ENCODE measurements at regions not wholly inside any gene's neighbourhood (a gene's known extent, or its start where the extent isn't known, plus 50 kb on each side); places are given as distances from the start of the nearest gene placed in this dataset.

DNA sequence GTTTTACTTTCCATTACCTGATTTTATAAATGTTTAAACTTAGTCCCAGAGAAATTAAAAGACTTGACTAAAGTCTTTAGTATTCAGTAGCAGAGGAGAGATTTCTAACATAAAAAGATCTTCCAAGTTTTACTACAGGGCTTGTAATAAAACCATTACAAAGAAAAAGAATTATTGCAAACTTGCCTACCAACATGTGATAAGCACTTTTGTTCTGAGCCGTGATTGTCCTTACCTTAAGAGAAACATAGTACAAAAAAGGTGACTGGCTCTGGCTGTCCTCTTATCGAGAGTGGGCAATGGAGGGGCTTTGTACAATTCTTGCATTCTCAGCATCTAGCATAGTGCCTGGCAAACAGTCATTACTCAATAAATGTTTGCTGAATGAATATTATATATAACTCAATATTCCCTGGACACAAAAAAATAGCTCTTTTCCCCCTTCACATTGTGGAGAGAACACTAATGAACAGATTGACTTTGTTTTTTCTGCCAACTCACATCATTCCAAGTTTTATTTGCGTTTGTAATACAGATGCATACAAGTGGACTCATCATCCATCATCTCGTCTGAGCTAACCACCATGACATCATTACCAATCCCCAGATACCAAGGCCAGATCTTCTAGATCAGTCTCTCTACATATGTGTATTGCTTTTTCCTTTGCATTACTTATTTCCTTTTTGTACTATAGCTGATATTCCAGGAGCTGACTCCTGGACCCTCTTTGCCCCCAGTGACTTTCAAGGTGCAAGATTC lies 192.8 kb upstream of the EEA1 start:
- H3K4me2 ChIP-seq = no peak overlapping the region
- no peaks in the 10 kb centered on the region for H3K79me2 ChIP-seq (replicated peaks; ENCODE audit: insufficient read depth)
- no peak for DNase-seq (ENCODE audit: low spot score)
- no peak overlapping the region for H3K4me3 ChIP-seq
- H2AFZ ChIP-seq = peak overlapping the region; percentile 58; the same call in 1 of the 2 replicates
- no peaks in the 10 kb centered on the region for H3K9me2 ChIP-seq (ENCODE audit: insufficient read depth)
- no peaks in the 10 kb centered on the region for H3K27me3 ChIP-seq (ENCODE audit: insufficient read depth)
- no peak overlapping the region for H3K27ac ChIP-seq (ENCODE audit: low read depth)
- no peaks in the 10 kb centered on the region for H3K4me1 ChIP-seq (ENCODE audit: insufficient read depth)
- TF ChIP-seq POLR2AphosphoS5 (IDR thresholded peaks at IDR 0.05; ENCODE audit: low read depth) = no peak
- TF ChIP-seq, protein P1, sequence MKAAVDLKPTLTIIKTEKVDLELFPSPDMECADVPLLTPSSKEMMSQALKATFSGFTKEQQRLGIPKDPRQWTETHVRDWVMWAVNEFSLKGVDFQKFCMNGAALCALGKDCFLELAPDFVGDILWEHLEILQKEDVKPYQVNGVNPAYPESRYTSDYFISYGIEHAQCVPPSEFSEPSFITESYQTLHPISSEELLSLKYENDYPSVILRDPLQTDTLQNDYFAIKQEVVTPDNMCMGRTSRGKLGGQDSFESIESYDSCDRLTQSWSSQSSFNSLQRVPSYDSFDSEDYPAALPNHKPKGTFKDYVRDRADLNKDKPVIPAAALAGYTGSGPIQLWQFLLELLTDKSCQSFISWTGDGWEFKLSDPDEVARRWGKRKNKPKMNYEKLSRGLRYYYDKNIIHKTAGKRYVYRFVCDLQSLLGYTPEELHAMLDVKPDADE (IDR thresholded peaks at IDR 0.05) = no peak
- TF ChIP-seq ZNF331 (CRISPR knock-in tag; IDR thresholded peaks at IDR 0.05; ENCODE audit: low read depth) = no peak
- TF ChIP-seq EZH2 (IDR thresholded peaks at IDR 0.05; ENCODE audit: low read depth, unreplicated experiment) = no peak
- TF ChIP-seq ZNF114 (CRISPR knock-in tag; IDR thresholded peaks at IDR 0.05) = no peak
- TF ChIP-seq STAT1 (IDR thresholded peaks at IDR 0.05; ENCODE audit: unreplicated experiment) = no peak
- TF ChIP-seq, protein P2, sequence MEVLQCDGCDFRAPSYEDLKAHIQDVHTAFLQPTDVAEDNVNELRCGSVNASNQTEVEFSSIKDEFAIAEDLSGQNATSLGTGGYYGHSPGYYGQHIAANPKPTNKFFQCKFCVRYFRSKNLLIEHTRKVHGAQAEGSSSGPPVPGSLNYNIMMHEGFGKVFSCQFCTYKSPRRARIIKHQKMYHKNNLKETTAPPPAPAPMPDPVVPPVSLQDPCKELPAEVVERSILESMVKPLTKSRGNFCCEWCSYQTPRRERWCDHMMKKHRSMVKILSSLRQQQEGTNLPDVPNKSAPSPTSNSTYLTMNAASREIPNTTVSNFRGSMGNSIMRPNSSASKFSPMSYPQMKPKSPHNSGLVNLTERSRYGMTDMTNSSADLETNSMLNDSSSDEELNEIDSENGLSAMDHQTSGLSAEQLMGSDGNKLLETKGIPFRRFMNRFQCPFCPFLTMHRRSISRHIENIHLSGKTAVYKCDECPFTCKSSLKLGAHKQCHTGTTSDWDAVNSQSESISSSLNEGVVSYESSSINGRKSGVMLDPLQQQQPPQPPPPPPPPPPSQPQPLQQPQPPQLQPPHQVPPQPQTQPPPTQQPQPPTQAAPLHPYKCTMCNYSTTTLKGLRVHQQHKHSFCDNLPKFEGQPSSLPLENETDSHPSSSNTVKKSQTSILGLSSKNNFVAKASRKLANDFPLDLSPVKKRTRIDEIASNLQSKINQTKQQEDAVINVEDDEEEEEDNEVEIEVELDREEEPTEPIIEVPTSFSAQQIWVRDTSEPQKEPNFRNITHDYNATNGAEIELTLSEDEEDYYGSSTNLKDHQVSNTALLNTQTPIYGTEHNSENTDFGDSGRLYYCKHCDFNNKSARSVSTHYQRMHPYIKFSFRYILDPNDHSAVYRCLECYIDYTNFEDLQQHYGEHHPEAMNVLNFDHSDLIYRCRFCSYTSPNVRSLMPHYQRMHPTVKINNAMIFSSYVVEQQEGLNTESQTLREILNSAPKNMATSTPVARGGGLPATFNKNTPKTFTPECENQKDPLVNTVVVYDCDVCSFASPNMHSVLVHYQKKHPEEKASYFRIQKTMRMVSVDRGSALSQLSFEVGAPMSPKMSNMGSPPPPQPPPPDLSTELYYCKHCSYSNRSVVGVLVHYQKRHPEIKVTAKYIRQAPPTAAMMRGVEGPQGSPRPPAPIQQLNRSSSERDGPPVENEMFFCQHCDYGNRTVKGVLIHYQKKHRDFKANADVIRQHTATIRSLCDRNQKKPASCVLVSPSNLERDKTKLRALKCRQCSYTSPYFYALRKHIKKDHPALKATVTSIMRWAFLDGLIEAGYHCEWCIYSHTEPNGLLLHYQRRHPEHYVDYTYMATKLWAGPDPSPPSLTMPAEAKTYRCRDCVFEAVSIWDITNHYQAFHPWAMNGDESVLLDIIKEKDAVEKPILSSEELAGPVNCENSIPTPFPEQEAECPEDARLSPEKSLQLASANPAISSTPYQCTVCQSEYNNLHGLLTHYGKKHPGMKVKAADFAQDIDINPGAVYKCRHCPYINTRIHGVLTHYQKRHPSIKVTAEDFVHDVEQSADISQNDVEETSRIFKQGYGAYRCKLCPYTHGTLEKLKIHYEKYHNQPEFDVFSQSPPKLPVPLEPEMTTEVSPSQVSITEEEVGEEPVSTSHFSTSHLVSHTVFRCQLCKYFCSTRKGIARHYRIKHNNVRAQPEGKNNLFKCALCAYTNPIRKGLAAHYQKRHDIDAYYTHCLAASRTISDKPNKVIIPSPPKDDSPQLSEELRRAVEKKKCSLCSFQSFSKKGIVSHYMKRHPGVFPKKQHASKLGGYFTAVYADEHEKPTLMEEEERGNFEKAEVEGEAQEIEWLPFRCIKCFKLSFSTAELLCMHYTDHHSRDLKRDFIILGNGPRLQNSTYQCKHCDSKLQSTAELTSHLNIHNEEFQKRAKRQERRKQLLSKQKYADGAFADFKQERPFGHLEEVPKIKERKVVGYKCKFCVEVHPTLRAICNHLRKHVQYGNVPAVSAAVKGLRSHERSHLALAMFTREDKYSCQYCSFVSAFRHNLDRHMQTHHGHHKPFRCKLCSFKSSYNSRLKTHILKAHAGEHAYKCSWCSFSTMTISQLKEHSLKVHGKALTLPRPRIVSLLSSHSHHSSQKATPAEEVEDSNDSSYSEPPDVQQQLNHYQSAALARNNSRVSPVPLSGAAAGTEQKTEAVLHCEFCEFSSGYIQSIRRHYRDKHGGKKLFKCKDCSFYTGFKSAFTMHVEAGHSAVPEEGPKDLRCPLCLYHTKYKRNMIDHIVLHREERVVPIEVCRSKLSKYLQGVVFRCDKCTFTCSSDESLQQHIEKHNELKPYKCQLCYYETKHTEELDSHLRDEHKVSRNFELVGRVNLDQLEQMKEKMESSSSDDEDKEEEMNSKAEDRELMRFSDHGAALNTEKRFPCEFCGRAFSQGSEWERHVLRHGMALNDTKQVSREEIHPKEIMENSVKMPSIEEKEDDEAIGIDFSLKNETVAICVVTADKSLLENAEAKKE (CRISPR knock-in tag; IDR thresholded peaks at IDR 0.05) = no peak
- TF ChIP-seq, protein P3, sequence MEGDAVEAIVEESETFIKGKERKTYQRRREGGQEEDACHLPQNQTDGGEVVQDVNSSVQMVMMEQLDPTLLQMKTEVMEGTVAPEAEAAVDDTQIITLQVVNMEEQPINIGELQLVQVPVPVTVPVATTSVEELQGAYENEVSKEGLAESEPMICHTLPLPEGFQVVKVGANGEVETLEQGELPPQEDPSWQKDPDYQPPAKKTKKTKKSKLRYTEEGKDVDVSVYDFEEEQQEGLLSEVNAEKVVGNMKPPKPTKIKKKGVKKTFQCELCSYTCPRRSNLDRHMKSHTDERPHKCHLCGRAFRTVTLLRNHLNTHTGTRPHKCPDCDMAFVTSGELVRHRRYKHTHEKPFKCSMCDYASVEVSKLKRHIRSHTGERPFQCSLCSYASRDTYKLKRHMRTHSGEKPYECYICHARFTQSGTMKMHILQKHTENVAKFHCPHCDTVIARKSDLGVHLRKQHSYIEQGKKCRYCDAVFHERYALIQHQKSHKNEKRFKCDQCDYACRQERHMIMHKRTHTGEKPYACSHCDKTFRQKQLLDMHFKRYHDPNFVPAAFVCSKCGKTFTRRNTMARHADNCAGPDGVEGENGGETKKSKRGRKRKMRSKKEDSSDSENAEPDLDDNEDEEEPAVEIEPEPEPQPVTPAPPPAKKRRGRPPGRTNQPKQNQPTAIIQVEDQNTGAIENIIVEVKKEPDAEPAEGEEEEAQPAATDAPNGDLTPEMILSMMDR (conservative IDR thresholded peaks at IDR 0.05; ENCODE audit: low read depth in 2 of 2) = no peak
- TF ChIP-seq, protein P4, sequence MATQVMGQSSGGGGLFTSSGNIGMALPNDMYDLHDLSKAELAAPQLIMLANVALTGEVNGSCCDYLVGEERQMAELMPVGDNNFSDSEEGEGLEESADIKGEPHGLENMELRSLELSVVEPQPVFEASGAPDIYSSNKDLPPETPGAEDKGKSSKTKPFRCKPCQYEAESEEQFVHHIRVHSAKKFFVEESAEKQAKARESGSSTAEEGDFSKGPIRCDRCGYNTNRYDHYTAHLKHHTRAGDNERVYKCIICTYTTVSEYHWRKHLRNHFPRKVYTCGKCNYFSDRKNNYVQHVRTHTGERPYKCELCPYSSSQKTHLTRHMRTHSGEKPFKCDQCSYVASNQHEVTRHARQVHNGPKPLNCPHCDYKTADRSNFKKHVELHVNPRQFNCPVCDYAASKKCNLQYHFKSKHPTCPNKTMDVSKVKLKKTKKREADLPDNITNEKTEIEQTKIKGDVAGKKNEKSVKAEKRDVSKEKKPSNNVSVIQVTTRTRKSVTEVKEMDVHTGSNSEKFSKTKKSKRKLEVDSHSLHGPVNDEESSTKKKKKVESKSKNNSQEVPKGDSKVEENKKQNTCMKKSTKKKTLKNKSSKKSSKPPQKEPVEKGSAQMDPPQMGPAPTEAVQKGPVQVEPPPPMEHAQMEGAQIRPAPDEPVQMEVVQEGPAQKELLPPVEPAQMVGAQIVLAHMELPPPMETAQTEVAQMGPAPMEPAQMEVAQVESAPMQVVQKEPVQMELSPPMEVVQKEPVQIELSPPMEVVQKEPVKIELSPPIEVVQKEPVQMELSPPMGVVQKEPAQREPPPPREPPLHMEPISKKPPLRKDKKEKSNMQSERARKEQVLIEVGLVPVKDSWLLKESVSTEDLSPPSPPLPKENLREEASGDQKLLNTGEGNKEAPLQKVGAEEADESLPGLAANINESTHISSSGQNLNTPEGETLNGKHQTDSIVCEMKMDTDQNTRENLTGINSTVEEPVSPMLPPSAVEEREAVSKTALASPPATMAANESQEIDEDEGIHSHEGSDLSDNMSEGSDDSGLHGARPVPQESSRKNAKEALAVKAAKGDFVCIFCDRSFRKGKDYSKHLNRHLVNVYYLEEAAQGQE (IDR thresholded peaks at IDR 0.05; ENCODE audit: unreplicated experiment) = no peak
- TF ChIP-seq EZH2phosphoT487 (IDR thresholded peaks at IDR 0.05; ENCODE audit: unreplicated experiment) = no peak
- TF ChIP-seq JUNB (IDR thresholded peaks at IDR 0.05; ENCODE audit: unreplicated experiment) = no peak
- TF ChIP-seq CREB1 (CRISPR knock-in tag; IDR thresholded peaks at IDR 0.05; ENCODE audit: low read depth) = no peak
- no peak for TF ChIP-seq NANOG (IDR thresholded peaks at IDR 0.05; ENCODE audit: borderline replicate concordance)
- Mint-ChIP-seq H3K36me3 (ENCODE audit: low read depth) (no peaks in the 10 kb centered on the region), H3K27me3 (ENCODE audit: insufficient read depth, low read depth, poor library complexity) (peaks cover 2% of the 10 kb centered on the region), H3K9me3 (no peaks in the 10 kb centered on the region), H3K4me3 (no peak overlapping the region), H3K27ac (no peak overlapping the region), H3K4me1 (no peaks in the 10 kb centered on the region)
- no peaks in the 10 kb centered on the region for H3K36me3 ChIP-seq (ENCODE audit: insufficient read depth)
- no peaks in the 10 kb centered on the region for H3F3A ChIP-seq (replicated peaks; ENCODE audit: low read depth)
- no peak for ATAC-seq
- H4K20me1 ChIP-seq (replicated peaks; ENCODE audit: insufficient read depth) = no peaks in the 10 kb centered on the region
